ENCODE measurements at regions not wholly inside any gene's neighbourhood (a gene's known extent, or its start where the extent isn't known, plus 50 kb on each side); places are given as distances from the start of the nearest gene placed in this dataset.

DNA sequence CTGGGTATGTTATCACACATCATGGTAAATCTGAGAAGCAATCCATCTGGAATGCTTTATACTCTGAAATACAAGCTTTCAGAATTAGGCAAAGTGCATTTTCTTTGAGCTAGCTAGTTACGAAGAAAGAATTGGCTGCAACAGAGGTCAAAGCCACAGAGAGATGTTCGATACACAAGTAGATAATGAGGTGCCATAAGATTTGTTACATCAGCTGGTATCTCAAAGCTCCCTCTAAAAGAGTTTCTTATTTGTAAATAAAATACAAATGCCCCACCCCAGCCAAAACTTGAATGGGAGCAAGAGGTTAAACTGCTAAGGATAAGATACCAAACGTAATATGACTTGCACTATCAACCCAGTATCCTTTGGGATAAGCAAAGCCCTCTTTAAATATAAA is 84.0 kb upstream of the SLCO3A1 start:
- DNase-seq: no peak

DNA sequence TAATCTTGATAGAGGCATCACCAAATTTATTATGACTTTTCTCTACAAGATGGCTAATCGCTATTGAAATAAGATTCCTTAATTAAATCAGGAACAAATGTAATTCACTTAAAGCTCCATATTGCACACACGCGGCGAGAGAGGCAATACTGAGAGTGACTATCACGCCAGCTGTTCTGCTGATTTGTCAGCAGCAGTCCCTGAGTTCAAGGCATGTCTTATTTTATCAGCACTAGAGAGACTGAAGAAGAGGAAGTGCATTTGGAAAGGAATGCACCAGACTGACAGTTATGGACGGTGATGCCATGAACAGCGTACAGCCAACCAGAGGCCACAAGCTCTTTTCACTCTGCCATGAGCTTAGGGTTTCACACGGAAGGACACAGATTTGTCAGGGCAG is 83.6 kb upstream of the SLCO3A1 start:
- DNase-seq: no peak

DNA sequence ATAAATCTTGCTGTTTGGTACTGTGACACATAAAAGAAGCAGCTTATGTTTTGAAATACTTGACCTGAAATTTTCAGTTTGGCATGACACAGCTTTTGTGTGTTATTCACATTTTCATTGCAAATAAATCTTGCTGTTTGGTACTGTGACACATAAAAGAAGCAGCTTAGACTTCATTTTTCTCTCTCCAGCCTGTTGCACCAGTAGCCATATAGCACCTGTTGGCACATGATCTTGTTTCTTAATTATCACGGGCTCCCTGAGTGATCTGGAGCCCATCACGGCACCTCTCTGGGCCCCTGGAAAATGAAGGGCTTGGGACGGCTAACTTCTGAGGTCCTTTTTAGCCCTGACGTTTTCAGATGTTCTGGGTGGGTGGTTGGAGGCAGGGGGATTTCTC is 77.4 kb upstream of the SLCO3A1 start:
- DNase-seq: no peak

DNA sequence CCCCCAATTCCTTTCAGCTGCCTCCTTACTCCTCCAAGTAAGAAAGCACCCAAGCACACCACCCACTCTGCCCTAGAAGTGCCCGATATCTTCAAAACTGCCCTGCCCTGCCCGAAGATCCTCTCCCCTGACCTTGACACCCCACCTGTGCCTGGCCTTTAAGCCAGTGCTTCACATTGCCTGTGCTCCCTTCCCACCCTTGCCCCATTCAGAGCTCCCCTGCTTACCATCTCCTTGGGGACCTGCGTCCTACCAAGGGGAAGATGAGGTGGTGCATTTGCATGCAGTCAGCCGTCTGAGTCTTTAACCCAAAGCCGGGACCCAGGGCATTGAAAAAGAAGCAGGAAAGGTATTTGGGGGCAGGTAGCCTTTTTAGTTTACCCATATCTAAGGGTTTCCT is 73.5 kb upstream of the SLCO3A1 start:
- DNase-seq: no peak

DNA sequence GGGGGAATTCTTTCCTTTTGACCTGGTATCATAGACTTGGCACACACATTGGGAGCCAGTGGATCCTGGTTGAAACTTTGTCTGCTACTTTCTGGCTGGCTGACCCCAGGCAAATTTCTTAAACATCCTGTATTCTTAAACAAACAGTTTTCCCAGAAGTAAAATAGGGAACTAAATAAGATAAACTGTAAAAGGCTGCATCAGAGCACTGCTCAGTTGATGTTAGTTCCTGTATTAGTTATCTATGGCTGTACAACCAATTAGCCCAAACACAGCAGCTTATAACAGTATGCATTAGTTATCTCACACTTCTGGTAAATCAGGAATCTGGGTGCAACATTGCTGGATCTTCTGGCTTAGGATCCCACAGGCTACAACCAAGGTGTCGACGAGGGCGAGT is 73.1 kb upstream of the SLCO3A1 start:
- DNase-seq: no peak

DNA sequence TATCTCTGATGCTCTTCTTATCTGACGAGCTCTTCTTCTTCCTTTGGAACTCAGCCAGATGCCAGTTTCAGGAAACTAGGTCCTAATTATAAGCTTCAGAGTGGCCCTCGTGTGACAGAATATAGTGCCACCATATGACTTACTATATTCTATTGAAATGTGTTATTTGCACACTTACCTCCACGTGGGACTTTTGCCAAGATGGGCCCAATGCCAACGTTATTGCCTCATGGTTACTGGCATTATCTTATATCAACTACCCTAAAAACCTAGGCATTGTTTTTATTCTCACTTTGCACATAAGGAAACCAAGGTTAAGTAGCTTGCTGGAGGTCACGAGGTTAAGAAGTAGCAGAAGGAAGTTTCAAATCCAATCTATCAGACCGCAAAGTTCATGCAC is 71.3 kb upstream of the SLCO3A1 start:
- DNase-seq: no peak

DNA sequence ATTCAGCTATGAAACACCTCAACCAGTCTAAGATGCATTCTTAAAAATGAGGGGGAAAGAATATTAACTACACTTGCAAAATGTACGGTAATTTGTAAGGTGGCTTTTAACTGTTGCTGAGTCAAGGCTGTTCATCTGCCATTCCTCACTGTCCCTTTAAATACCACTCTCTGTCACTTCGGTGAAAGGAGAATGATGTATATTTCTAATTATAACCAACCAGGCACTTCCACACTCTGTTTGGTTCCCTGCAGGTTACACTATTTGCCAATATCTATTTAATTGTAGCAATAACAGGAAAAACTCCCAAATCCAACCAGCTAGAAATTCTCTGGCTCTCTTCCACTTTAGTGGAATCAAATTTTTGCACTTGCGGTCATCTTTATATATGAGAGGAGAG is 70.5 kb upstream of the SLCO3A1 start:
- no peak for DNase-seq

DNA sequence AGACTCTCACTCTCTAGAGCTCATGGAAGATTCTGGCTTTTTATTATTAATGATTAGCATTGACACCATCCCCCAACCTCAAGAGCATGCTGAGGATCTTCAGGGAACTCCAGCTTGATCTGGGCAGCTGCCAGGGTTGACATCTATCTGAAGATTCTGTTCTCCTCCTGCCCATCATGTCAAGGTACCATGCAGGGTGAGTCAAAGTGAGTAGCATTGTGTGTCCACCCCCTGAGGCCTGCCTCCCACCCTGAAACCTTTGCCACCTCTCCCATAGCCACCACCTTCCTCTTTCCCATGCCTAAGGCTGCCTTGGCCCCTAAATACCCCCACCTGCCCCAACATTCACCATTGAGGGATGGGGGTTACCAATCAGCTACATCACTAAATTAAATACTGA is 70.1 kb upstream of the SLCO3A1 start:
- DNase-seq: no peak

DNA sequence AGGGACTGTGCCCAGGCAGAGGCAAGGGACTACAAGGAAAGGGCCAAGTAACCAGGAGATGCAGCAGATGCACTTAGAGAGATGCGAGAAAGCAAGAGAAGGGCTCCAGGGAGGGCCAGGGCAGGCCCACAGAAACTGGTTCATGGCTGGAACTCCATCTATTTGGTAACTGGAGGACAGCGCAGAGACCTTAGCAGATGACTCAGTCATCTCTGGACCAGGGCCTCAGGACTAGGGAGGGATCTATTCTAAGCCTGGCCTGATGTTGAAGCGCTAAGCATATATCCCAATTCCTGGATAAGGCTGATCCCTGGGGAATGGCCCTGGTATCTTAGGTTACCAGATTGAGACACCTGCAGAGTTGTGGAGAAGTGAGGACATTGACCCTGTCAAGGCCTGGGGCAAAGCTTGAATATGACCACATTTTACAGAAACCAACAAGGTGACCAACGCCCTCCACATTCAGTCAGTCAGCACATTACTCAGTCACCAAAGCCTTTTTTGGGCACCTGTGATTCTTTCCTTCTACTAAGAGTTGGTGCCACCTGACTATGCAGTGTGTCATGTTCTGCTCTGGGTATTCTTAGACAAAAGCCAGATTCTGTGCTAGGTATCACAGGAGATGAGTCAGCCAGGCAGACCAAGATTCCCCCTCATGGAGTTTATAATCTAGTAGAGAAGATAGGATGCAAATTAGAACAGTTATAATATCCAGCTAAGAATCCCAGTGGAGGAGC is 68.4 kb upstream of the SLCO3A1 start:
- no peak for DNase-seq

DNA sequence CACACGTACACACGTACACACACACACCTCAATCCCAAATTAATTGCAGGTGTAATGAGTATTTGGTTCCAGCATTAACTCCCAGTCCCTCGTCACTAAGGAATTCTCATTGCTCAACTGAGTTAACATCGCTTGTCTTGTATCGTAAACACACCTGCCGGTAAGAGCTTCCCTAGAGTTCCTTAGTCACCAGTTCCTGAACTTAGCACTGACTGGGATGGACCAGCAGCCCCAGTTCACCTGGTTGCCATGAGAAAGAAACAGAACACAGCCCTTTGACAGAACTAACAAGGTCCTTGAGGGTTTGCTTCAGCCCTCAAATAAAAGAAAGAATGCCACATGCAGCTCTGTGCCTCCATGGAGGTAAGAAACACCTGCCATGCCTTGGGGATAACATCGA is 66.3 kb upstream of the SLCO3A1 start:
- no peak for DNase-seq

DNA sequence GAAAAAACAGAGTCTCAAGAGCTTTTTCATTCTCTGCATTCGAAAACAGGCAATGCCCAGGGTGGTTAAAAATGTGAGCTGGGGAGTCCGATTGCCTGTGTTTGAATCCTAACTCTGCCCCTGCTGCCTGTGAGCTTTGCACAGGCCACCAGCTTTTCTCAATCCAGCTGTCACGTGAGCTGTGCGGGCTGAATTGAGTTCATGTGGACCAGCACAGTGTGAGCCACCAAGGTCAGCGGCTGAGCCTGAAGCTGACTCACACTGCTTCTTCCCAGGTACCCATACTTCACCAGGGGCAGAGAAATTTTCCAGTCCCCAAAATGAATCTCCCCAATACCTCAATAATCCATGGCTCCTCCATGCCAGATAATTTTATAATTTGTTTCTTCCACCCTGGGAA is 64.4 kb upstream of the SLCO3A1 start:
- DNase-seq: no peak

DNA sequence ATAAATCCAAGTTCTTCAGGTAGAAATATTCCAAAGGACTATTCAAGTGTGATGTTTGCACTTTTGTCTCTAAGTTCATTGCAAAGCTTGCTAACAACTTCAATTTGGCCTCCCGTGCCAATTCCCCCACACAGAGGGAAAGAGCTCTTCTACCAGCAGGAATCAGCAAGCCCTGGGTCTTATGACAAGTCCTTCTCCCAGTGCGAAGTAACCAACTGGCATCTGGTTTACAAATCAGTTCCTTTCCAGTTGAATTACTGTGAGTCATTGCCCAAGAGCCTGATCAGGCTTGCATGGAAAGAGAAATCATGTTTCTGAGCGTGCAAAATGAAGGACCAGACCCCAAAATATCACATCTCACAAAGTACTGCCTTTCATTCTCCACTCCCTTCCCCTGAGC is 62.7 kb upstream of the SLCO3A1 start:
- DNase-seq: no peak

DNA sequence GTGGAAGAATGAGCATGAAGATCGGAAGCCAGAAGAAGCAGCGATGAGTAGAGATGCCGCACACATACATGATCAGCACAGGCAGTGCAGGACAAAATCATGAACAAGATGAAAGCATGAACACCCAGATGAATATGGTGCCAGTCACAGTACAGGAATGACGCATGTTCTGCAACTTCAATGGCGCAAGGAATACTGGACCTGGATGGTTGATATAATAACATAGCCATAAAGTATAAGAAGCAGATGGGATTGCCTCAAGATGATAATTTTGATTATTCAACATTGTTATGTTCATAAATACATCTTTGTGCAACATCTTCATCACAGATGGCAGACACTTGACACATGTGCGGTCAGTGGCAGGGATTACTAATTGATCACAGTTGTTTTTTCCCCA is 59.7 kb upstream of the SLCO3A1 start:
- no peak for DNase-seq

DNA sequence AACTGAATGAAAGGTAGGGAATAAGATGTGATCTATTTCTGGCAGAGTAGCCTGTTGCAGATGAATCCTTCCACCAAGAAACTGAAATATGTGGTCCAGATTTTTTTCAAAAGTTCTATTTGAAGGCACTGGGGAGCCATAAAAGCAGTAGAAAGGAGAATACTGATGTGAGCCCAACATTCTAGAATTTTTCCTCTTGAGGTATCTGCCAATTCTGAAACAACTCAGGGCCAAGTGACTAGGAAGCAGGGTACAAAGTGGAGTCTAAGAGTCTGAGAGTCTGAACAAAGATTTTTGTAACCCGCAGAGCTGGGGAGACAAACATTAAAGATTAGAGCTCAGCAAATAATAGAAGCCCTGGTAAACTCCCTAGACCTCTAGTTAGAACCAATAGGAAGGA is 58.3 kb upstream of the SLCO3A1 start:
- no peak for DNase-seq

DNA sequence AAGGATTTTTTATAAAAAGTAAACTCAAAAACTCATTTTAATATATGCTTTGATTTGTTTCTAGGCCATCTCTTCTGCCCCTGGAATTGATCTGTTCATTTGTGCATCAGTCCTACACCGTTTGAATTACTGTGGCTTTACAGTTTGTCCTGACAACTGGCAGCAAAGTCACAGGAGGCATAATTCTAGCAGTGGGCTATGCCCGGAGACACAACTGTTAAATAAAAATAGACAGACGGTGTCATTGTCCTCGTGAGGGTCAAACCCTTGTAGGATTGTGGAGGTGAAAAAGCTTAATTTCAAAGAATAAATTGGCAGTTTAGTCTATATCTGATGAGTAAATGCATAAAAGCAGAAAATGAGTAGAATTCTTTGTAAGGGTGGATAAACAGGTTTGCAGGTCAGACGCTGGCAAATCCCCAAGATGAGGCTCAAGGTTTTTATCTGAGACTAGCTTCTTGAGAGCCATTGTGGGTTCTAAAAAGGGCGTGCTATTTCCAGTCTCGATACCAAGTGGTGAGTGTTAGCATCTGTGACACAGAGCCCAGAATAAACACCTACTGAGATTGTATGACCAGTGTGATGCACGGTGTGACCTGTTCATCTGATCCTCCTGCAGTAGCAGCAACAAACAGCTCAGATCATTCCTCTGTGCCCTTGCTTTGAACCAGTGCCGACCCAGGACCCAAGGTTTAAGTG is 51.5 kb upstream of the SLCO3A1 start:
- DNase-seq: no peak

DNA sequence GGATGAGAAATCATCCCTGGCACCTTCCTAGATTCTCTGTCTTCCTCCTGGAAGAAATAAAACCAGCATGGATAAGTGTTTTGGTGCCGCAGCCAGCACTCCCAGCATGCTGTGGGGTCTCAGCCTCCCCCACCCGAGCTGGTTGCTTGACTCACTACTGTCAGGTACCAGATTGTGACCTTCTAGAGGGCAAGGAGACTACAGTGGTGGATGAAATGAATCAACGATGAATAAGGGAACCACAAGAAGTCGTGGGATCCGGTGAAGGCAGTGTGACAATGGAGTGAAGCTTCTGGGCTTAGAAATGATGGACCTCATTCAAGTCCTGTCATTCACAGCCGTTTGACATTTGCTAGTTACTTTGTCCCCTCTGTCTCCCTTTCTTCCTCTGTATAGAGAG is 50.2 kb upstream of the SLCO3A1 start:
- no peak for DNase-seq

All from stimulated activated CD8-positive, alpha-beta memory T cell treated with anti-CD3 and anti-CD28 coated beads, Interleukin-4, amount 100 ng/mL, for 48 hours (primary cell).